ENCODE measurements at regions not wholly inside any gene's neighbourhood (a gene's known extent, or its start where the extent isn't known, plus 50 kb on each side); places are given as distances from the start of the nearest gene placed in this dataset.

DNA sequence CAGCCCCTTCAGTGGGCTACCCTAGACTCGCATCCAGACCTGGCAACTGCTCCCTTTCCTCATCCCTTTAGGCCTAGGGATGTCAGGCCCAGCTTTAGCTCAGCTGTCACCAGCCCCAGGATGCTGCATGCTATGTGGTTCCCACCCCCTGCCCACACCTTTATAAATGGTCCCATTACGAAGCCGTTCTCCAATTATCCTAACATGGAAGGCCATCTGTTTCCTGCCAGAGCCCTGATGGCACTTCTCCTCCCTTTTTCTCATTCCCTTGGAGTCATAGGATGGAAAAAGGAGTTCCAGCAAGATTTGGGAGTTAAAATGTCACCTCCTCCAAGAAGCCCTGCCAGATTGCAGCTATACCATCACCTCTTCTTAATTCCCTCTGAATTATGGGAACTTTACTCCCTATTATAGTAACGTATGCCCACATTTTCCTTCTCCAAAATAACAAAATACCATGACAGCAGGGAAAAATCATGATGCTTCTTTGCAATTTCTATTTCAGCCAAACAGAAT lies 205.0 kb upstream of the GRIK3 start:
- Mint-ChIP-seq H3K36me3 (no peaks in the 10 kb centered on the region), H3K27ac (no peak overlapping the region), H3K4me1 (no peaks in the 10 kb centered on the region), H3K9me3 (no peaks in the 10 kb centered on the region), H3K27me3 (ENCODE audit: low read depth) (peaks cover 53% of the 10 kb centered on the region), H3K4me3 (no peak overlapping the region)
- no peak for DNase-seq (ENCODE audit: low spot score in 2 of 2, unreplicated experiment in 2 of 2)
- TF ChIP-seq, protein P1, sequence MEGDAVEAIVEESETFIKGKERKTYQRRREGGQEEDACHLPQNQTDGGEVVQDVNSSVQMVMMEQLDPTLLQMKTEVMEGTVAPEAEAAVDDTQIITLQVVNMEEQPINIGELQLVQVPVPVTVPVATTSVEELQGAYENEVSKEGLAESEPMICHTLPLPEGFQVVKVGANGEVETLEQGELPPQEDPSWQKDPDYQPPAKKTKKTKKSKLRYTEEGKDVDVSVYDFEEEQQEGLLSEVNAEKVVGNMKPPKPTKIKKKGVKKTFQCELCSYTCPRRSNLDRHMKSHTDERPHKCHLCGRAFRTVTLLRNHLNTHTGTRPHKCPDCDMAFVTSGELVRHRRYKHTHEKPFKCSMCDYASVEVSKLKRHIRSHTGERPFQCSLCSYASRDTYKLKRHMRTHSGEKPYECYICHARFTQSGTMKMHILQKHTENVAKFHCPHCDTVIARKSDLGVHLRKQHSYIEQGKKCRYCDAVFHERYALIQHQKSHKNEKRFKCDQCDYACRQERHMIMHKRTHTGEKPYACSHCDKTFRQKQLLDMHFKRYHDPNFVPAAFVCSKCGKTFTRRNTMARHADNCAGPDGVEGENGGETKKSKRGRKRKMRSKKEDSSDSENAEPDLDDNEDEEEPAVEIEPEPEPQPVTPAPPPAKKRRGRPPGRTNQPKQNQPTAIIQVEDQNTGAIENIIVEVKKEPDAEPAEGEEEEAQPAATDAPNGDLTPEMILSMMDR (IDR thresholded peaks at IDR 0.05; ENCODE audit: unreplicated experiment): no peak

DNA sequence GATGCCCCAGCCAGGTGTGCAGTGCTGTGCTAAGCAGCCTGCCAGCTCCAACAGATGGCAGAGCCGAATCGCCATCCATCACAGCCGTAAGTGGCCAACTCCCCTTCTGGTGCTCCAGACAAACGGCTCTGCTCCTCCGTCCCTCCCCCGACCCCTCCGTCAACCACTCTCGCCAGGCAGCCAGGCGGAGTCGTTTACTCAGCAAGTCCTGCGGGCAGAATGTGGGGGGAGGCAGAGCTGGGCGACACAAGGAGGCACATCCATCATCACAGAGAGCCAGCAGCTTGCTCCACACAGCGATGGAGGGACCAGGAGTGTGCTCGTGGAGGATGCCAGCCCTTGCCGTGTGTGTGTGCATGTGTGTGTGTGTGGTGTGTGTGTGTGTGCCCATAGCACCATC lies 206.6 kb upstream of the GRIK3 start:
- no peaks in the 10 kb centered on the region for H3K36me3 Mint-ChIP-seq
- TF ChIP-seq, protein P1 (IDR thresholded peaks at IDR 0.05; ENCODE audit: unreplicated experiment): no peak
- DNase-seq (ENCODE audit: low spot score in 2 of 2, unreplicated experiment in 2 of 2): no peak
- H3K4me1 Mint-ChIP-seq: no peaks in the 10 kb centered on the region
- H3K27me3 Mint-ChIP-seq (ENCODE audit: low read depth): peaks cover 50% of the 10 kb centered on the region
- H3K27ac Mint-ChIP-seq: no peak overlapping the region
- H3K4me3 Mint-ChIP-seq: no peak overlapping the region
- H3K9me3 Mint-ChIP-seq: no peaks in the 10 kb centered on the region

DNA sequence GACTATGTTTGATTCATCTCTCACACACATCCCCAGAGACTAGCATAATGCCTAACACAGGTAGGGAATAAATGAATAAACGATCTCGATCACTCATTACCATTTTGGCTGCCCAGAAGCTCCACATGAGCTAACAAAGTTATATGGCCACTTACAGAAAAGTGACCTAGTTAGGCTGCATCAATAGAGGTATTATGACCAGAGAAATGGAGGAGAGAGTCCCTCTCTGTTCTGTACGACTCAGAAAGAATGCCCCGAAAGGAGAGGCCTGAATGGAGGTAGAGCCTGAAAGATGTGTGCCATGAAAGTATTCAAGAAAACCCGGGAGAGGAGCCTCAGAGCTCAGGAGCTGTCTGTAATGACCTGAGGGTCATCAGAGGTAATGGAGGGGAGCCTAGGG lies 208.2 kb upstream of the GRIK3 start:
- Mint-ChIP-seq H3K36me3 (no peaks in the 10 kb centered on the region), H3K27ac (no peak overlapping the region), H3K4me1 (no peaks in the 10 kb centered on the region), H3K4me3 (no peak overlapping the region), H3K9me3 (no peaks in the 10 kb centered on the region), H3K27me3 (ENCODE audit: low read depth) (peaks cover 39% of the 10 kb centered on the region)
- DNase-seq (ENCODE audit: low spot score in 2 of 2, unreplicated experiment in 2 of 2): no peak
- TF ChIP-seq, protein P1 (IDR thresholded peaks at IDR 0.05; ENCODE audit: unreplicated experiment): no peak

DNA sequence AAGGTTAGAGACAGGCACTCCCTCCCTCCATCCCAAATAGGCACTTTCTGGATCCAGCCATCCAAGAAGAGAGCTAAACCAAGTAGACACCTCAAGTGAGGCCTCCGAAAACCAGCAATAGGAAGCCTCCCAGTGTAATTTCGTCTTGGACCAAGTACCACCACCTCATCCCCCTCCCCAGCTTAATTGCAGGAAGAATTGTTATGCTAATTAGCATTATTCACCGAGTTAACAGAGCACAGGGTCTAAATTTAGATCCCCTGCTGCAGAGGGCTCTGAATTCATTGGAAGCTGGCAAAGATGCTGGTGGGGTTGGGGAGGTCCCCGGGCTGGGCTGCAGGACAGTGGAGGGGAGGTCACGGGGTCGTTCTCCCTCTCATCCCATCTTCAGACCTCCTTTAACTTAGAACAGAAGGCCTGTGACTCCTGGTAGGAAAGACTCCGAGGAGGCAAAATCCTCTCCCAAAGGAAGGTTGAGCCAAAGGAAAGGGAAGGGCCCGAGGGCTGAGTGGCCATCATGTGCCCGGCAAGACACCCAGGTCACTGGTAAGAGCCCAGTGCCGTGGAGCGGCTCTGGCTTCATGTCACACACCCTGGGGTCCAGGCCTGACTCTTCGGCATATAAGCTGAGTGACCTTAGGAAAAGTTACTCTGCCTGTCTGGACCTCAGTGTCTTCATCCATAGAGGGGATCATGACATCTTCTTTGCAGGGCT lies 209.2 kb upstream of the GRIK3 start:
- H3K9me3 Mint-ChIP-seq: no peaks in the 10 kb centered on the region
- H3K27me3 Mint-ChIP-seq (ENCODE audit: low read depth): peaks cover 37% of the 10 kb centered on the region
- no peaks in the 10 kb centered on the region for H3K36me3 Mint-ChIP-seq
- no peak for DNase-seq (ENCODE audit: low spot score in 2 of 2, unreplicated experiment in 2 of 2)
- no peak overlapping the region for H3K4me3 Mint-ChIP-seq
- no peaks in the 10 kb centered on the region for H3K4me1 Mint-ChIP-seq
- TF ChIP-seq, protein P1 (IDR thresholded peaks at IDR 0.05; ENCODE audit: unreplicated experiment): no peak
- no peak overlapping the region for H3K27ac Mint-ChIP-seq

DNA sequence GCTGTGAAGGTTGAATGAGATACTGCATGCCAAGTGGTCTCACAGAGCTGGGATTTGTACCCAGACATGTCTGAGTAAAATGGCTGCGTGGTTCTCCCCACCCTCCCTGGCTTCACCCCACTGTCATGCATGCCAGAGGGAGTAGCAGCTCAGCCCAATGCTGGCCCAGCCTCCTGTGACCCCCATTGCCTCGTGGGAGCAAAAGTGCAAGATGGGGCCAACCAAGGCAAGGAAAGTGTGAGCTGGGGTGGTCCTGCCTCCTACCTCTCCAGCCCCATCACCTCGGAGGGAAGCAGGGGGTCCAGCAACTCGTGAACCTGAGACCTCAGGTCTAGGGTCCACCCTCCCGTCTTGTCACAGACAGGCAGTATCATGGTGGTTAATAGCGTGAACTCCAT lies 209.8 kb upstream of the GRIK3 start:
- no peak for DNase-seq (ENCODE audit: low spot score in 2 of 2, unreplicated experiment in 2 of 2)
- Mint-ChIP-seq H3K4me1 (no peaks in the 10 kb centered on the region), H3K27me3 (ENCODE audit: low read depth) (peaks cover 34% of the 10 kb centered on the region), H3K4me3 (no peak overlapping the region), H3K36me3 (no peaks in the 10 kb centered on the region), H3K27ac (no peak overlapping the region), H3K9me3 (no peaks in the 10 kb centered on the region)
- TF ChIP-seq, protein P1 (IDR thresholded peaks at IDR 0.05; ENCODE audit: unreplicated experiment): no peak
